IPS-18c (cell line): ENCODE measurements at regions not wholly inside any gene's neighbourhood (a gene's known extent, or its start where the extent isn't known, plus 50 kb on each side); places are given as distances from the start of the nearest gene placed in this dataset.

Experiments used
- H3K4me3 ChIP-seq: 2 replicates; pipeline ENCODE4 v1.7.0; 2013; ENCODE audit warnings: low read depth, mild to moderate bottlenecking, low read length, moderate library complexity; ENCODE audit not compliant: insufficient read depth
- H3K9me3 ChIP-seq: one replicate; pipeline ENCODE4 v1.6.1; 2013; ENCODE audit warnings: mild to moderate bottlenecking, low read length, moderate library complexity; ENCODE audit not compliant: control insufficient read depth, insufficient read depth

DNA sequence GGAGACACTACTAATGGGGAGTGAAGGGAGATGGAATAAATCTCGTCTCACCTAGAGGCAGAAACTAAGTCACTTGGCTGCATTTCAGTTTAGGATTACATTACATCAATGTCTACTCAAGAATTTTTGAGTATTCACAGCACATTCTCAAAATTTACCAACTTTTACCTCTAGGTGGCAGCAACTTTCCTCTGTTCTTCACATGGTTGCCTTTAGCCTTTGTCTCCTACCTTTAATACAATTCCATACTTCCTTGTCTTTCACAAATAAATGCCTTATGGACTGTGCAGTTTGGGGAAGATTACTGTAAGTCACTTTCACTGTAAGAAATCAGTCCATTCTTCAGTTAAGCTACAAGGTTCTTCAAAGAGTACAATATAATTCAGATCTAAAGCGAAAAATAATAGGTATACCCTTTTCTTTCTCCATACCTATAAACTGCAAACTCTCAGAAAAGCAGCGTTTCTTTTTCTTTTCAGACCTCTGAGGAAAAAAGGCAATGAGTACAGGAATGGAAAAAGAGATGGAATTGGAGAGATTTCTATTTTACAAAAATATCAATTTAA lies 379.4 kb downstream of the KLF12 start:
- H3K4me3 ChIP-seq: no peak overlapping the region
- no peaks in the 10 kb centered on the region for H3K9me3 ChIP-seq

DNA sequence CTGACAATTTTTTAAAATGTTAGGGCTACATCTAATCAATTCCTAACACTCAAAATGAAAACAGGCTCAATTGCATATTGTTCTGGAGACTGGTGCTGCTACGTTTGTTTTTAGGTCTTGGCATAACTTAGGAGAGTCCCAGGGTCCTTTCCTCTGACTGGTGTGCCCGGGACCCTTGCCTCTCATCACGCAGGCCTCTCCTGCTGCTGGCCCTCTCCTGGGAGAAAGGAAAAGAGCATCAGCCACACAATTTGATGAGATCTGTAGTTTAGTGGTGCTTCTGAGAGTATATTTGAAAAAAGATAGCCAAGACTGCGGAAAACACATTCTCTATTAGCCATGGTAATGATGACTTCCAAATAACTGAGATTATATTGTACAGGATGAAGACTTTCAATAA lies 380.0 kb downstream of the KLF12 start:
- no peak overlapping the region for H3K4me3 ChIP-seq
- no peaks in the 10 kb centered on the region for H3K9me3 ChIP-seq

DNA sequence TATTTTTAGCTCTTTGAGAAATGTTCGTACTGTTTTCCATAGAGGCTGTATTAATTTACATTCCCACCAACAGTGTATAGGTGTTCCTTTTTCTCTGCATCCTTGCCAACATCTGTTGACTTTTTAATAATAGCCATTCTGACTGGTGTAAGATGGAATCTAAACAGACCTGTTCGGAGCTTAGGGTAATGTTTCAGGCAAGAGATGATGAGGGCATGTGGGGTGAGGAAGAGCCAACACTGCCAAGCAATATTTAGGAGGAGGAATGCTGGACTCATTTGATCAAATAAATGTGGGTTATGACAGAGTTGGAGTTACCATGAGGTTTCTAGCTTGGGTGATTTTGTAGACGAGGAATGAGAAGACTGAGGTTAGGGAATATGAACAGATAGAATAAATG lies 382.9 kb downstream of the KLF12 start:
- Histone ChIP-seq H3K4me3 (no peak overlapping the region), H3K9me3 (no peaks in the 10 kb centered on the region)

DNA sequence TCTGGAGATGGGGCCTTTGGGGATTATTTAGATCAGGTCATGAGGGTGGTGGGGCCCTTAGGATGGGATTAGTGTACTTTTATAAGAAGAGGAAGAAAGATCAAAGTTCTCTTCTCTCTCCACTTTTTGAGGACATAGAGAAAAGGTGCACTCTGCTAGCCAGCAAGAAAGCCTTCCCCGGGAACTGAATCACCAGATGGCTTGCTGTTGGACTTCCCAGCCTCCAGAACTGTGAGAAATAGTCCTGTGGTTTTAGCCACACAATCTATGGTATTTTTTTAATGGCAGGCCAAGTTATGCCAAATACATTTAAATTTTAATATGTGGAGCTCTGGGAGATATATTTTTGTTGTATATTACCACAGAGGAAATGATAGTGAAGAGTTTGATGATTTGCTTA lies 385.8 kb downstream of the KLF12 start:
- H3K9me3 ChIP-seq: no peaks in the 10 kb centered on the region
- no peak overlapping the region for H3K4me3 ChIP-seq

DNA sequence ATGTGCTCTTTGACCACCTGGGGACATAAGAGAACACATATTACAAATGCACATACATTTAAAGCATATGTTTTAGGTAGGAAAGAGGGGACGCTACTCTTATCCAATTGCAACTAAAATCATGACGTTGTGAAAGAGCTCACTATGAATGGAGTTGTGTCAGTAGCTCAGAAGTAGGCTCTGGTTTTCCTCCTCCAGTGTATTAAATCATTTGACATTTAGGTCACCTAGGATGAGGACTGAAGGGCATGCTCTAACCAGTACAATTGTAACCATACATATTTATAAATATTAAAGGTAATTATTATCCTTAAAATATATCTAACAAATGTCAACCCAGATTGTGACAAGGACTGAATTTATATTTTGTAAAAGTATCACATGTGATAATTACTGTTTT lies 389.0 kb downstream of the KLF12 start:
- no peaks in the 10 kb centered on the region for H3K9me3 ChIP-seq
- H3K4me3 ChIP-seq: no peak overlapping the region

DNA sequence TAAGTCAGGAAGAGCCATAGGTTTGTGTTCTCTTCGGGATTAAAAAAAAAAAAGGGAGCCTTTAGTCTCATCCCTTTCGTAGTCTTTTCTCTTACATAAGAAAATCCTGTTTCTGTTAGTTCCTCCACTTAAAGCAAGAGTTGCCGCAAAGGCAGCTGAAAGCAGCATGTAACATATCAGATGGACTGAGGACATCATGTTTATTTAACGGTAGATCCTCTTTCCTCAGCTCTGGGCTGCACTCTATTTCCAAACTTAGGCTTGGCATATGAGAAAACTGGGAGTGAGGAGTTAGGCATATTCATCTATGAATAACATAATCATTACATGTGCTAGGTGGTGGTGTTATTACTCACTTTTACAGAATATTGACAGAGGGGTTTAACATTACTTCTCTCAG lies 391.2 kb downstream of the KLF12 start:
- Histone ChIP-seq H3K9me3 (no peaks in the 10 kb centered on the region), H3K4me3 (no peak overlapping the region)

DNA sequence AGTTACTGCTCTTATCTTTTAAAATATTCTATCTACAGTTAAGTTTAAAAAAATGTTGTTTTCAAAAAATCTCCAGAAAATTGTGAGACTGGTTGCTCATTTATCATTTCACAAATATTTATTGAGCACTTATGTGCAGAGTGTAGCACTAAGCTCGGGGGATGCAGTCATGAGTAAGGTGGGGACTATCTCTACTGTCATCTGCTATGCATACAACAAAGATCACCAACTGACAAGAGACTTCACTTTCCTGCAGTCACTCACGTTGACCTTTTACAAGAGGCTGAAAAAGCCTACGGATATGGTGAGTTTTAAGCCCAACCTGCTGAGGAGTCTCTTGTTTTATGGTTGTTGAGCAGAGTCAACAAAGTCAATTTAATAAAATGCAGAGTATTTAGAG lies 392.5 kb downstream of the KLF12 start:
- Histone ChIP-seq H3K4me3 (no peak overlapping the region), H3K9me3 (no peaks in the 10 kb centered on the region)

DNA sequence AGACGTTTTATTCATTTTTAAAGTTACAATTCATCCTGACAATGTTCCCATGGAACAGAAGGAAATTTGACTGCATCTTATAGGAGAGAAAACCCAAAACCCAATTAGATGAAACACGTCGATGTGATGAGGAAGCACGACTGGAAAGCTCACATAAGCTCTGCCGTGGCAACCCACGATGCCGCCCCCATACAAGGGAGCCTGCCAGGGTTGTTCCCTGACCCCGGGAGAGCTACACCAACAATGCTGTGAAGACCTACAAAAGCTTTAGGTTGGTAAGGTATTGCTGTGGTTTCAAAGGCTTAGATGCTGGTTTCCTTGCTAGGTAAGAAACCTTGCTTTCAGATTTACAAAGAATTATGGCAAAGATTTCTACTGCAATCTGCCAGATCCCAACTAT lies 393.1 kb downstream of the KLF12 start:
- no peaks in the 10 kb centered on the region for H3K9me3 ChIP-seq

DNA sequence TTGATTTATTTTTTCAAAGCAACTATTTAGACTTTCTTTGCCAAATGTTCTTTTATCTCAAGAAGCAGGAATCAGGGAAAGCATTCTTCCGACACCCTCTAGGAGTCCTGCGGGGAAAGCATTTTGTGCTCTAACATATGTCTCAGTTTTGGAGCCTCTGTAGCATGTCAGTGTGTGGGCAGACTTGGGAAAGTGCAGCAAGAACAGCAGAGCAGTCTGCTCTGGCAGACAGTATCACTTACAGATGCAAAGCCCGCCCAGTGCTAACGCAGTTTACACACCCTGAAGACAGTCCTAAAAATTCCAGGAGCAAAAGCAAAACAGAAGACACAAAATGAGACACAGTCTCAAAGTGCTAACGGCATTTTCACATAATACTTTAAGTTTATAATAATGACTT lies 393.5 kb downstream of the KLF12 start:
- no peaks in the 10 kb centered on the region for H3K9me3 ChIP-seq
- no peak overlapping the region for H3K4me3 ChIP-seq

More for the DNA sequence above, 393.1 kb downstream of the KLF12 start:
- H3K4me3 ChIP-seq: no peak overlapping the region

DNA sequence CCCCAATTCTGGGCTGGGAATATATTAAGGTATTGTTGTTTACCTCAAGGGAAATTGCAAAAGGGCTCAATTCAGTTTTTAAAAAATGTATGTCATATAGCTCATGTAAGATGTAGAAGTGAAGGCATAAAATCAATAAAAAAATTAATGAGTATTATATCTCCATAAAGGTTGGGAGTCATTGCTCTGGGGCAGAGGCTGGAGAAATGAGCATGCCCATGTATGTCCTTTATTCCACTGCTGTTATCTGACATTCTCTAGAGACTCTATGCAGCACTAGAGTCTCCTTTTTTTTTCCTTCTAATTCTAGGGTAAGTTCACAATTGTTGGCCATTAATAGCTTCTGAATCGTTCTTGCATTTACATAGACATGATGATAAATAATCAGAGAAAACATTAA lies 394.8 kb downstream of the KLF12 start:
- H3K4me3 ChIP-seq: no peak overlapping the region
- no peaks in the 10 kb centered on the region for H3K9me3 ChIP-seq

DNA sequence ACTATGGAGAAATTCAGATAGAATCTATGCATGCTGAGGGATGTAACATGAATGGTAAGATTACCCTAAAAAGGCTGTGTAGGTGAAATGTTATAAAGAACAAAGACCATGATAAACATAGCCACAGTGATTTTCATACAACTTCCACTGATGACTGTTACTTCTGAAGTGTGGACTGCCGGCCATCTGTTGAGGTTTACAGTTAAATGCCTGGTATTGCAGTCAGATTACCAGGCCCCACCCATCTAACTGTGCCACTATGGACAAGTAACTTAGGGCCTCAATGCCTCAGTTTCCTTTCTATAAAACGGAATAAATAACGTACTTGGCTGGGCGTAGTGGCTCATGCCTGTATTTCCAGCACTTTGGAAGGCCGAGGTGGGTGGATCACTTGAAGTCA lies 395.6 kb downstream of the KLF12 start:
- no peaks in the 10 kb centered on the region for H3K9me3 ChIP-seq
- H3K4me3 ChIP-seq: no peak overlapping the region

DNA sequence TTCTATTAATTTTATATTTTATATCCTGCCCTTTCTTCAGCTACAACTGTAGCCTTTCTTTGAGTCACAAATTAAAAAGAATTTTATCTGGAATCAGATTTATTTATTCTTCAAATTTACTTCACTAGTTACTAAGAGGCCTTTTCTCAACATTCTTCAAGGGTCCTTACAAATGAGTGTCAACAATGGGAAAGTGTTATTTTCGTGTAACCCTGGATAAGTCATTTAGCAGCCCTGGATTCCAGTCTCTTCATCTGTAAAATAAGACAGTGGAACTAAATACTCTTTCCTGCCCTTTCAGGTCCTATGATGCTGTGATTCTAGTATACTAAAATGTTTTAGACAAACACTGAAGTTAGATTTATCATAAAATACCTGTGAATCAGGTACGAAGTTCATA lies 397.0 kb downstream of the KLF12 start:
- no peak overlapping the region for H3K4me3 ChIP-seq
- no peaks in the 10 kb centered on the region for H3K9me3 ChIP-seq

DNA sequence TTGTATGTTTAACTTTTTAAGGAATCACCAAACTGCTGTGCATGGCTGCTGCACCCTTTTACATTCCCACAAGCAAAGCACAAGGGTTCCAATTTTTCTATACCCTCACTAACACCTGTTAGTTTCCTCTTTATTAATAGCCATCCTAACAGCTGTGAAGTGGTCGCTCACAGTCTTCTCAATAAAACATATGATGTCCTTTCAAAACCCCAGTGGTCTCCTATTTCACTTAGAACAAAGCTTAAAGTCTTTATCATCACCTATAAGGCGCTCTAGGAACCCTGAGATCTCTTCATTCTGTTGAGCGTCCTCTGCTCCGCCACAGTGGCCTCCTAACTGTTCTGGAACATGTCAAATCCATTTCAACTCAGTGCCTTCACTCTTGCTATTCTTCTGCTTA lies 400.5 kb downstream of the KLF12 start:
- H3K4me3 ChIP-seq: no peak overlapping the region
- H3K9me3 ChIP-seq: no peaks in the 10 kb centered on the region

DNA sequence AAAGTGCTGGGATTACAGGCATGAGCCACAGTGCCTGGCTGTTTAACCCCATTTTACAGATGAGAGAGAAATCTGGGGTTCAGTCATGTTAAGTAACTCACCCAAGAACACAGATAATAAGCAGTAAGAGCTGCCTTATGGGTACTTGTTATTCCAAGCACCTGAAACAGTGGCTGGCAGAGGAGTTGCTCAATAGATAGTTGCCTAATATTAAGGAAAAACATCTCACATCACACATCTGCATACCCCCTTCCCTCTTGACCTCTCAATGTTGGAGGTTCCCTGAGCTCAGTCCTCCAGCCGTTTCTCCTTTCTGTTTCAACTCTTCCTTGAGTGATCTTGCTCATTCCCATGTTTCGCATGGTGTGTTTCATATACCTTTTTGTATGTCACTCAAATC lies 401.9 kb downstream of the KLF12 start:
- no peaks in the 10 kb centered on the region for H3K9me3 ChIP-seq
- H3K4me3 ChIP-seq: no peak overlapping the region

DNA sequence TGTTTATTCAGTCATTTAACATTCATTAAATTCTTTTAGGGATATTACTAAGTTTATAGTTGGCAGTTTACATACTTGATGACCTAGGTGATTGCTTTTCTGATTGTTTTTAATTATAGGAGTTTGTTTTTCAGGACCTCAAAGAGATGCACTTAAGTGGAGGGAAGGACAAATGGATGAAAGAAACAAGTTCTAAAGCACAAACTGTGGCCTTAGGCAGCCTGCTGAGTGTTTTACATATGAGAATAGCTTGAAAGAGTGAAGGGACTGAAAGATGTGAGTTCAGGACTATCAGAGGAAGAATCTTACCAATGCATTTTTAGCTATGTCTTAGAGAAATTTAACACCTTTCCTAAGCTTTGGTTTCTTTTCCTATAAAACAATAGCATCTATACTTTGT lies 402.6 kb downstream of the KLF12 start:
- Histone ChIP-seq H3K9me3 (no peaks in the 10 kb centered on the region), H3K4me3 (no peak overlapping the region)

DNA sequence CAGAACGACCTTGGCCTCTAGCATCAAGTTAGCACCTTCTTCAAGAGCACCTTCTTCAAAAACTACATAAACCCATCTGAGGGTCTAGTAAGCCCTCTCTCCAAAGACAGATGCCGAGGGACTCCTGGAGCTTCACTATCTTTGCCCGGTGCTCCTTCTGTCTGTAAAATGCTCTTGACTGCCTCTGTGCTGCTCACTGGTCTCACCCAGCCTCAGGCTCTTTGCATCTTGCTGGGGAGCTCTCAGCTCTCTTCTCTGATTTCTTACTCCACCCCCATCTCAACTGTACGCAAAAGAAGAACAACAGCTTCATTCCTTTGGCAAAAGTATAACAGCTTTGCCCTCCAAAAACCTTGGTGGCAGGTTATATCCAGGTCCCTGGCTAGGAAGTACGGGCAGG lies 404.2 kb downstream of the KLF12 start:
- Histone ChIP-seq H3K9me3 (no peaks in the 10 kb centered on the region), H3K4me3 (no peak overlapping the region)

DNA sequence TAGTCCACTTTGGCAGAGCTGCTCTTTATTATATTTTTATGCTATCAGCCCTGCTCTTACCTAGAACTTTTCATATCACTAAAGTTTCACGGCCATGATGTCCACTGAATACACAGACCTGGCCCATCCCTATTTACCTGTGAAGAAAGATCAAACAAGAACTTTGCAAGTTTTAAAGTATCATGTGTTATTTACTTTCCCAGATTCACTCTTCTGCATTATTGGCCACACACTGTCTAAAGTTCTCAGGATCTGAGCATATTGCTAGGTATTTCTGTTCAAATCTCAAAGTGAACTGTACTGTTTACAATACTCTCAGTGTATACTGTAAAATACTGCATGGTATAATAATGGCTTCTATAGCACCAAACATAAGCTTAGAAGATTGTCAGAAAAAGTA lies 405.2 kb downstream of the KLF12 start:
- no peak overlapping the region for H3K4me3 ChIP-seq
- H3K9me3 ChIP-seq: no peaks in the 10 kb centered on the region

DNA sequence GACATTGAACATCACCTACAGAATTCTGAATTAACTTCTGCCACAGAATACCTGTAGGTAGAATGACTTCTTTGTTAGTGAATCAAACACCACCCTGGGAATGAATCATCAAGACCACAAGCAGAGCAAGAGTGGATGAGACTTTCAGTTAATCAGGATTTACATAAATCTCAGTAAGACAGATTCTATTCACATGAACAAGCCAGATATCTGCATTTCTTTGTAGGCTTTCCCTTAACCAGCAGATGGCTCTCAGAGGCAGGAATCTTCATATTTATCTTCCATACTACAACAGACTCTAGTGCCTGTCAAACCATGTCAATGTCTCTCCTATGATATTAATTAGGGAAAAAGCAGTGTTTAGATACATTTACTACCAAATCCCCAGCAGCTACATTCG lies 412.1 kb downstream of the KLF12 start:
- no peaks in the 10 kb centered on the region for H3K9me3 ChIP-seq
- H3K4me3 ChIP-seq: no peak overlapping the region

DNA sequence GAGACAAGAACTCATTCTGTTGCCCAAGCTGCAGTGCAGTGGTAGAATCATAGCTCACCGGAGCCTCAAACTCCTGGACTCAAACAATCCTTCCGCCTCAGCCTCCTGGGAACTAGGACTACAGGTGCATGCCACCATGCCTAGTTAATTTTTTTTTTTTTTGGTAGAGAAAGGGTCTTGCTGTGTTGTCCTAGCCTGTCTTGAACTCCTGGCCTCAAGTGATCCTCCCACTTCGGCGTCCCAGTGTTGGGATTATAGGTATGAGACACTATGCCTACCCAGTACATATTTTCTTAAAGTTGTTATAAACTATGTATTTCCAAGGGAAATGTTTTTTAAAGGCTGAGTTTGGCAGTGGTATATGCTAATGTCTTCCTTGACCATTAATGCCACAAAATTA lies 412.6 kb downstream of the KLF12 start:
- Histone ChIP-seq H3K4me3 (no peak overlapping the region), H3K9me3 (no peaks in the 10 kb centered on the region)
